ENCODE measurements at regions not wholly inside any gene's neighbourhood (a gene's known extent, or its start where the extent isn't known, plus 50 kb on each side); places are given as distances from the start of the nearest gene placed in this dataset.
"Not testable (repeated sequence)": the region's sequence is repeated elsewhere in the genome, so short reads cannot be mapped to it uniquely, and the experiment has no call there.

DNA sequence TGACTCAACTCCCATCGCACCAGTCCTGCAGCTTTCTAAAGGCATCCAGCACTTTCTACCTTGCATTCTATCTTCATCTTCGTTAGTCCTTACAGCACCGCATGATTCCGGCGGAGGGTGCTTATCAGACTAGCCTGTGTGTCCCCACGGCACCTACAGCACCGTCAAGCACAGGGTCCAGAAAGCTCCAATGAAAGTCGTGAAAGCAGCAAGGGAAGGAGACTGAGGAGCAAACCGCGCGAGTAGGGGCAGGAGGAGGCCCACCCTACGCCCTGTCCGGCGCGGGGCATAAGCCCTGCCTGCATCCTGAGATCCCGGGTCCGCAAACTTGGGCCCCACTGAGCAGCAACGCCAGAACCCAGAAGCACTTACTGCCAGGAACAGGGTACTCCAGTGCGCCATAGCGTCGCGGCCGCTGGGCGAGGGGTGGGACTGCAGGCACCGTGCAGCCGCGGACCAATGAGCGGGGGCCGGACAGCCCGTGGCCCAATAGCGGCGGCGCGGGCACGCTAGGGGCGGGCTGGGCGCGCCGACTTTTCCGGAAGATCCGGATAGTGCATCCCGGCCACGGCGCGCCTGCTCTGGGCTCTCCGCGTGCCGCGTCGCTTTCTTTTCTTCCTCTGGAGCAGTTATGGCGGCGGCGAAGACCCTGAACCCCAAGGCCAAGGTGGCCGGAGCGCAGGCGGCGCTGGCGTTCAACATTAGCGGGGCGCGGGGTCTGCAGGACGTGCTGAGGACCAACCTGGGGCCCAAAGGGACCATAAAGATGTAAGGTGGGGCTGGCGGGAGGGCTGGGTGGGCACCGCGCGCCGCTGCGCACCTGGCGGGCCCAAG is 122.1 kb upstream of the VKORC1L1 start (continued):
- TF ChIP-seq KDM4A (IDR thresholded peaks at IDR 0.05; ENCODE audit: low read depth, low read length, severe bottlenecking) = peak; percentile 88
- TF ChIP-seq NRF1 (IDR thresholded peaks at IDR 0.05; ENCODE audit: low read depth, low read length) = no peak
- peak in 1 of 2 experiments; percentile 61; a peak in 2 of 4 replicates for TF ChIP-seq SIN3A (conservative IDR thresholded peaks at IDR 0.05 in 1 of 2, IDR thresholded peaks at IDR 0.05 in 1 of 2; ENCODE audit: low read depth in 1 of 2, low read length in 2 of 2)
- TF ChIP-seq, protein P1, sequence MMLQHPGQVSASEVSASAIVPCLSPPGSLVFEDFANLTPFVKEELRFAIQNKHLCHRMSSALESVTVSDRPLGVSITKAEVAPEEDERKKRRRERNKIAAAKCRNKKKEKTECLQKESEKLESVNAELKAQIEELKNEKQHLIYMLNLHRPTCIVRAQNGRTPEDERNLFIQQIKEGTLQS (IDR thresholded peaks at IDR 0.05; ENCODE audit: insufficient read depth, low read depth, low read length) = no peak
- no peak for TF ChIP-seq TEAD4 (IDR thresholded peaks at IDR 0.05; ENCODE audit: low read depth, low read length)

DNA sequence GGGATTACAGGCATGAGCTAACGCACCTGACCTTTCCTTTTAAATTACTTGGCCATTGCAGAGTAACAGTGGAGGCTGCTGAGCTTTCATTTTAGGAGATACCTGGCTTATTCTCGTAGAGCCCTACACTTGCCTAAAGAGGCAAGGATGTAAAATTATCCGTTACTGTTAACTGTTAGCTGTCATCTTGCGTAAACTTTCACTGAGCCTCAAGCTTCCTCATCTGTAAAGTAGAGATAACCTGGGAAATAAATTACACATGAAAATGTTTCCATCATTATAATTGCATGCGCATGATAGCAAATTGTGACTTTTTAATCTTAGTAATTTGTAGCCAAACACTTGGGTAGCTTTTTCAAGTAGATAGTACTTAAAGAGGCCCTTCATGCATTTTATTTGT is 118.8 kb upstream of the VKORC1L1 start:
- H3K23ac ChIP-seq (ENCODE audit: insufficient read length); H3K18ac ChIP-seq (ENCODE audit: extremely low read depth, low read length); H4K8ac ChIP-seq (ENCODE audit: extremely low read depth, insufficient read depth, low read length); H3K4me2 ChIP-seq (ENCODE audit: insufficient read depth in 1 of 2, low read depth in 2 of 2, low read length in 2 of 2); H2BK12ac ChIP-seq (ENCODE audit: low read depth, low read length); H3K9me3 ChIP-seq (ENCODE audit: insufficient read depth in 2 of 2, low read depth in 1 of 2, low read length in 1 of 2); H3K23me2 ChIP-seq (ENCODE audit: low read depth, low read length); H3K14ac ChIP-seq (ENCODE audit: insufficient read length); H4K20me1 ChIP-seq (replicated peaks in 1 of 2; ENCODE audit: control insufficient read depth in 1 of 2, insufficient read depth in 2 of 2, low read length in 2 of 2); H4K91ac ChIP-seq (replicated peaks; ENCODE audit: insufficient read length, low read length); H3K4ac ChIP-seq (replicated peaks; ENCODE audit: insufficient read length, low read depth, low read length); H3K4me3 ChIP-seq (ENCODE audit: extremely low read depth in 1 of 4, insufficient read depth in 2 of 4, low read depth in 3 of 4, low read length in 4 of 4); DNase-seq (ENCODE audit: low read depth in 1 of 2, low spot score in 2 of 2); H2BK5ac ChIP-seq (ENCODE audit: low read depth, low read length); H3K27me3 ChIP-seq (replicated peaks in 1 of 4; ENCODE audit: control insufficient read depth in 3 of 4, extremely low read depth in 1 of 4, insufficient read depth in 3 of 4, low read length in 3 of 4); CTCF ChIA-PET (ENCODE audit: partially characterized antibody); H2AFZ ChIP-seq (ENCODE audit: low read length); H3K9ac ChIP-seq (replicated peaks in 1 of 4; ENCODE audit: extremely low read depth in 1 of 4, low read depth in 3 of 4, low read length in 3 of 4); H3K4me1 ChIP-seq (replicated peaks in 1 of 4; ENCODE audit: control insufficient read depth in 3 of 4, insufficient read depth in 4 of 4, low read length in 3 of 4); H4K5ac ChIP-seq (ENCODE audit: insufficient read length, low read depth, low read length); POLR2A ChIA-PET (ENCODE audit: partially characterized antibody); H3K56ac ChIP-seq (replicated peaks; ENCODE audit: insufficient read length, low read depth, low read length); H2AK5ac ChIP-seq (ENCODE audit: low read depth, low read length); H3K79me1 ChIP-seq (ENCODE audit: low read depth, low read length); H2BK15ac ChIP-seq (ENCODE audit: low read length); H2BK120ac ChIP-seq (replicated peaks; ENCODE audit: low read depth, low read length); FAIRE-seq; H2BK20ac ChIP-seq (ENCODE audit: low read length); H3K27ac ChIP-seq (ENCODE audit: low read depth, low read length): not testable (repeated sequence)
- Histone ChIP-seq H3K36me3 (ENCODE audit: control insufficient read depth in 2 of 4, insufficient read depth in 4 of 4, low read length in 3 of 4) (peaks cover 0 to 50% (median 17%) of the 10 kb centered on the region in 4 experiments; a peak in 5 of 8 replicates), H3K79me2 (ENCODE audit: control insufficient read depth in 1 of 2, insufficient read depth in 2 of 2, low read length in 2 of 2) (peaks cover 12 to 51% of the 10 kb centered on the region in 2 experiments)
- WGBS, 2 experiments (ENCODE audit: extremely low coverage in 1 of 2, insufficient coverage in 1 of 2, insufficient read length in 1 of 2, insufficient replicate concordance in 2 of 2, low coverage in 1 of 2, low lambda C conversion rate in 2 of 2, missing lambda C conversion rate in 1 of 2) = 95% methylated on average over 5 of the region's 5 CpGs; no CpG with 5 or more reads in 1 of the 2 experiments

All from H1 (cell line).